T-helper 9 cell (primary cell): ENCODE measurements at regions not wholly inside any gene's neighbourhood (a gene's known extent, or its start where the extent isn't known, plus 50 kb on each side); places are given as distances from the start of the nearest gene placed in this dataset.

ENCODE experiments used
- DNase-seq: peaks from one replicate; pipeline ENCODE4 v3.0.0-alpha.2; 2020

DNA sequence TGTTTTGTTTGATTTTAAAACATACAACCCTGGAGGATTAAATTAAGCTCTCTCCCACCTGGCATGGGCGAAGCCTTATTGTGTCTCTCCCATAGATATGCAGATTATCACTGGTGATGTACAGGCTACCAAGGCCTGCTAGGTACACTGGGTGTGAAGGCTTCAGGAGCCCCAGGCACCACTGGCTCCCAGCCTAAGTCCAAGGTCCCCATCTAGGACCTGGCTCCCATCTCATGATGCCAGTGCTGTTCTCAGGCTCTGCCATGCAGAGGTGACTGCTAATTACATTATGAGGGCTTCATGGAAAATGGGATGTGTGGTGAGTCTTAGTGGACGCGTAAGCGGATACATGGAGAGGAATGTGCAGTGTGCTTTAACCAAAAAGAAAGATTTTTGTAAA, 201.2 kb upstream of the KLHL29 start:
- DNase-seq: no peak

DNA sequence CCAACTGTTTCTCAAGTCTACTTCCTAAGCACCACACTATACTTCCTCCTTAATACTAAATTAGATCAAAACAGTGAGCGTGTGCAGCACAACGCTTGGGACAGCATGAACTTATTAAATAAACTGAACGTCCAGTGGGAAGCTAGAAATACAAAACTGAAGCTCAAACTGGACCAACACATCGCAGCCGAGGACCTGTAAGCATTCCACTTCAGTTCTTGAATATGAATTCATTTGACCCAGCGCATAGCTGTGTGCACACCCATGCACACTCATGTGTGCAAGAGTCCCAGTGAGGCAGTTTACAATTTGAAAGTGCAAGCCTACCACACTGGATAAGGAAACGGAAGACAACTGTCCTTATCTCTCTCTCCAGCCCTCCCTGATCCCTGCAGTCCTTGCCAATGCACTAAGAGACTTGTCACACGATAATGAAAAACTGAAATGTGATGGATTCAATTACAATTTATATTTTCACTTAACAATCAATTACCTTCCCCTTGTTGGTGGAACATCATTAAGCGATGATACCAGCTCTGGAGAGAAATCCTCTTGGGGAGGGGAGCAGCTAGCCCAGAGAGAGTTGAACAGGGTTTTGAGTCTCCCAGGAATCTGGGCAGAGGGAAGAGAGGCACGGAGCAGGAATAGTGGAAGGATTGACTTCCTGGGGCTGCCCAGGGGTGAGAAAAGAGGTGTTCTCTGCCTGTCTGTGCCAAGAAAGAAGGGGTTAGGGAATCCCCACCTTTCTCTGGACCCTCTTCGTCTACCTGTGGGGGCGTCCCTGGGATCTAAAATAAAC, 186.5 kb upstream of the KLHL29 start:
- DNase-seq: no peak

DNA sequence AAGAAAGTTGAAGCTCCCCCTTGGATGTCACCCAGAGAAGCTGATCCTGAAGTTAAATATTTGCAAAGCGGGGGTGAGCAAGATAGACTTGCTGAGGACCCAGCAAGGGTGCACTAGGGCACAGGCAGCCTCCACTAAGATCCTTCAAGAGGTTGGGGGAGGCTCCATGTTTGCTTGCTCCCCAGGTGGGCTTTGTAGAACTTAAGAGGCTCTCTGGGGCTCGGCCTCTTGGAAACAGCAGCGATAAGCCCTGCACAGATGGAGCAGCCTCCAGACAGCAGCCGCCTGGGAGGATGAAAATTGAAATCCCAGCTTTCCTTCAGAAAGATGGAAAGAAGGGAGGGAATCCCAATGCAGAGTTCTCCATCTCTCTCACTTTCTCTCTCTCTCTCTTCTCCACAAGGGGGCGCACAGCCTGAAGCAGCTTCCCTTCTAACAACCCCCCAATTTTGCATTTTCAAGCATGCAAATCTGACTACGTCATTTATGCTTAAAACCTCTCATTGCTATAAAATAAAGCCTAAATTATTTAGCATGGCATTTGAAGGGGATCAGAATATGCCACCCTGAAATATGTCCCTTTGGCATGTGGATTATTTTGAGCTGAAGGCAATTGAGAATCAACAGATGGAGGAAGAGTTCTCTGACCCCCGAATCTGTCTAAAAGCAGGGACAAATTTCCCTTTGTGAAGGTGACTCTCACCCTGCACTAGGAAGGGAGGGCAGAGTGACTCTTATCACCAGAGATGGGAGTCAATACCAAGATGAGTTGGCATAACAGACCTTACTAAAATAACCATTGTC, 185.7 kb upstream of the KLHL29 start:
- DNase-seq: no peak

DNA sequence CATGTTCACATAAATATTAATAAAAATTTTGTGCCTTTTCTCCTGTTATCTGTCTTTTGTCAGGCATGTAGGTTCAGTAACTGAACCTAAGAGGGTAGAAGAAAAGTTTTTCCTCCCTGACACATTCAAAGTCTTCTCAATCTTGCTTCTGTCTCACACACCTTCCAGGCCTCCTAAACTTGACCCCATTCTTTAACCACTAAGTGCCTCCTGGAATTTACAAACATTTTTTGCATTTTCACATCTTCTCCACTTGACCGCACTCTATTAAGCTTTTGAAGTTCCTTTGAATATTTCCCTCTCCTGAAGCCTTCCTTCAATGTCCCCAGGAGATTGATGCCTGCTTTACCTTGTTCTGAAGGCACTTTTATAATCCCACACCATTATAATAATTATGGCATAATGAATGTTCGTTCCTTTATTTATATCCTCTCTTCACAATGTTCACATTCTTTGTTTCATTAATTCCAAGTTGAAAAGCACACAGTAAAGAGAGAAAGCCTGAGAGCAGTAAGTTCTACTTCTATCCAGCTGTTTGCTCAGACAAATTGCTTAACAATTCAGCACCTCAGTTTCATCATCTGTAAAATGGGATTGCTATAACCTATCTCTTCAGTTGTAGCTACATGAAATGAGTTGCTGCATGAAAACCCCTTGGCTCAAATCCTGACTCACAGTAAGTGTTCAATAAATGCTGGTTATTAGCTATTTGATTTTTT, 184.8 kb upstream of the KLHL29 start:
- no peak for DNase-seq

DNA sequence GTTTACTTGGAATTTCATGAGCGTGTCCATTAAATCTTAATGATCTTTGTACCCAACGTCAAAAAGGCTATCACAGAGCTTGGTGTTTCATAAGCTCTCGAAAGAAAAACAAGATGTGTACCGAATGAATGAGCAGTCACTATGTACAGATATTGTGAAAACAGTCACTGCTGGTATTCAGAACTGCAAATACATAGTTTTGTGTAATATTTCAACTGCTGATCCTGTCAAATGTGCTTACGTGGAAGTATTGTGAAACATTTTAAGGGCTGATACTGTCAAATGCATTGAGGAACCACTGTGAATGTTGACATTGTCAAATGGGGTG, 184.2 kb upstream of the KLHL29 start:
- DNase-seq: no peak

DNA sequence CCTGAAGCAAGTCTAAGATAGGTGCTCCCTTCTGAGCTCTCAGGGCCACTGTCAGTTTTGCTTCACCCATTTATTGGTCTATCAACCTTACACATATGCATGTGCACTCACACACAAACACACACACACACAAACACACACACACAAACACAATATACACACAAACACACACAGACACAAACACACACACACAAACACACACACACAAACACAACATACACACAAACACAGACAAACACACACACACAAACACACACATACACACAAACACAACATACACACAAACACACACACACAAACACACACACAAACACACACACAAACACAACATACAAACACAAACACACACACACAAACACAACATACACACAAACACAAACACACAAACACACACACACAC, 181.6 kb upstream of the KLHL29 start:
- DNase-seq: no peak

DNA sequence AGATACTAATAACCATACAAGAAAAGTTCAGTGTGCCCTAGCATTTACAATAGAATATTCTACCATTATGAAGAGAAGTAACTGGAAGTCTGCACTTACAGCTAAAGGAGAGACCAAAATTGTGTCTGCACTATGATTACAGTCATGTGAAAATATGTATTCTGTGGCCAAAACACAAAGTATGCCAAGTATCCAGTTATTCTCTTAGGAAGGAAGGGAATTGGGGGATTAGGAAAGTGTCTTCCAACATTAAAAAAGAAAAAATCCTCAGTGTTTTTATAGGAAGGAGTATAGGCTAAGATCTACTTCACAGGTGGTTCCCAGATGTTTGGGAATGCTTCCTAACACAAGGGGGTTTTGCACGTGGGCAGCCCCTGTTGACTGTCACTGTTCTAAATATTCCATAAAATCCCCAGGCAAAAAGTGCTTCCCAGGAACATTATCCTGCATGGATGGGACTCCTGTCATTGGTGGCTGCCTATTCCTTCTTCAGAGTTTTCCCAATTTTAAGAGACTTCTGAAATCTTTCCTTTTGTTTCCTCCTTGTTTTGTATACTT, 180.2 kb upstream of the KLHL29 start:
- DNase-seq: no peak

DNA sequence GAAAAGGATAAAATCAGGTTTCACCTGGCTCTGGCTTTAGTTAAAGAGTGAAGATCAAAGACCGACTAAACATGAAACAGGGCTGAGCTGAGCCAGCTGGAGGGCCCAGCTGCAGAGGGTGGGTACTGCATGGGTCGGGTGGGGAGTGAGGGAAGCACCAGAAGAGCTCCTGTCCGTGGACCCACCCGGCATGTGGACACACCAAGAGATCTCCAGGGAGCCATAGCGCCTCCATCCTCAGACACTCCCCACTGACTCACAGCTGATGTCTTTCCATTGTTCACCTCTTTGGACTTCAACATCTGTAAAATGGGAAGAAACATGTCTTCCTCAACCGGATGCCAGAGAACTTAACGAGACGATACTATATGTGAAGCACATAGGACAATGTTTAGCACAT, 178.3 kb upstream of the KLHL29 start:
- DNase-seq: no peak

DNA sequence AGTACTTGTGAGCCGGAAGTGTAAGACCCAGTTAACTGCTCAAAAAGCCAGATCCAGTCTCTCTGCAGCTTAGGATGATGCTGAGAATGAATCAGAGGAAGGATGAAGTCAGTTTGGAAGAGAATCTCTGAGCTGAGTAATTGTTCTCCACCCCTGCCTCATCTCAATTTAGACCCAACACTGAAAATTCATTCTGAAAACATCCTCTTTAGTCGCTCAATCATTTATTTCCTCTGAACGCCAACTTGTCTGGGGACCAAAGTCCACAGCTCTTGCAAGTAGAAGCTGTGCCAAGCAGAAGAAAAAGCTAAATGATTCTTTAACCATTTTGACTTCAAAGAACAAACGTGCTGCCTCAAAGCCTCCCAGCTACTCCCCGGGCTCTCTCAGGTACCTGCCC, 177.1 kb upstream of the KLHL29 start:
- no peak for DNase-seq

DNA sequence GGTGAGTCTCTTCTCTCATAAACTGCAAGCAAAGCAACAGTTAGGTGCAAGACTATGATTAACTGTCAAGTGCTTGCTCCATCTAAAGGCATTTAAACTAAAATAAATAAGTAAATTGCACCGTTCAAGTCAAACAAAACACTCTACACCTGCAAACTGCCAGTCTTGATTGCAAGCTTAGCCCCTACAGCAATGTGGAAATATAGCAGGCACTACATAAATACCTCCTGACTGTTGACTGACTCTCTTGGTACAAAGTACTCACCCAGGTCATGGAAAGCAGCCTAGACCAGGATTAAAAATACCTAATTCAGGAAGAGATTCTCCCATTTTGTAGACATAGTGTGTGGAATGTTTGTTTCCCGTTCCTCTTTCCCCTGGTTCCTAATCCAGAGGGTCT, 176.6 kb upstream of the KLHL29 start:
- no peak for DNase-seq

DNA sequence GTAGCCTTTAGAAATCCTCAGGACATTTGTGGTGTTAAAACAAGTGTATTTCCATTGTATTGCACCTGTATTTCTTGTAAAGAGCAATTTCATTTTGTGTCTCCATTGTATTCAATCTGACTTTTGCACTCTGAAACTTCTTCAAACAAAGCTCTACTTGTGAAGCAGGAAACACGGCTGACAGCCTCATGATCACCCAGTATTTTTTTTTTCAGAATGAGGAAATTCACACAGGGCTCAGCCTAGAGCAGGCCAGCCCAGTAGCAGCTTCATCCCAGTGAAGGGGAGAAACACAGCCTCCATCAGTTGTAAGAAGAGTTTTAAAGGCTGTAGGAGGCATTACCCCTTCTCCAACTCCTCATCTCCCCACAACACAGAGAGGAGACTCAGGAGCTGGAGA, 175.9 kb upstream of the KLHL29 start:
- no peak for DNase-seq

DNA sequence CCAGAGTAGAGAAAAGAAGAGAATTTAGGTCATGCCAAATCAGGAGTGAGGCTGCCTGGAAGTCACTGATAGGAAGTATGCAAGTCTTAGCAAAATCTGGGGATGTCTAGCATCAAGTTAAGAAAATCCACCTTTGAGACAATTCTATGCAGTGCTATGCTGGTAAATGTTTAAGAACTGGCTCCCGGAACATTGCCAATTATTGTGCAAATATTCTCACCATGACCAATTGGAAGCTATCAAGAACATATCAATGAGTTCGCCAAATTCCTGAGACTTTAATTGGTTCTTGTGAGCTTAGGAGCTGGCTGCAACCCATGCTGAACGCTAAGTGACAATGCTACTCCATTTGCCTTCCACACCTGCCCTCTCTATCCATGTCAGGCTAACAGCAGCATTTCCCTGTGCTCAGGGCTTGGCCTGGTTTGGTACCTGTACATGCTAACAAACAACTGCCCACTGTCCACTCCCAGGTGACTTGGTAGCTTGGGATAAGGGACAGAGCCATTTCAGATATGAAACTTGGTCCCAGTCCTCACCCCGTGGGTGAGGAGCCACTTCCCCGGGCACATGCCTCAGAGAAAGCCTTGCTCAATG, 172.9 kb upstream of the KLHL29 start:
- no peak for DNase-seq

DNA sequence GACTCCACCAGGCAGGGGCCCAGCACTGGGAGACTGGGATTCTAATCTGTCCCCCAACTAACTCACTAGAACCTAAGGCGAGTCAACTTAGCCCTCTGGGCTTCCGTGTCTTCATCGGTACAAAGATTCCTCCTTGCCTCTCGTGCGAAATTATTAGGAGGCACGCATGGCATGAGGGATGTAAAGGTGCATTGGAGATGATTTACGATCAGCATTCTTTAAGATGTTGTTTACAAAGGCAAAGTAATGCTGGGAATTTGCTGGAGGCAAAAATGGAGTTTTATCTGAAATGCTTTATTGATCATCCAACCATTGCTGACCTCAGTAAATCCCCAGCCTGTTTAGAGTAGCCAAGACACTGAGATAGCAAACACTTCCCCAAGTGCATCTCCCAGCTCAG, 171.8 kb upstream of the KLHL29 start:
- DNase-seq: no peak

DNA sequence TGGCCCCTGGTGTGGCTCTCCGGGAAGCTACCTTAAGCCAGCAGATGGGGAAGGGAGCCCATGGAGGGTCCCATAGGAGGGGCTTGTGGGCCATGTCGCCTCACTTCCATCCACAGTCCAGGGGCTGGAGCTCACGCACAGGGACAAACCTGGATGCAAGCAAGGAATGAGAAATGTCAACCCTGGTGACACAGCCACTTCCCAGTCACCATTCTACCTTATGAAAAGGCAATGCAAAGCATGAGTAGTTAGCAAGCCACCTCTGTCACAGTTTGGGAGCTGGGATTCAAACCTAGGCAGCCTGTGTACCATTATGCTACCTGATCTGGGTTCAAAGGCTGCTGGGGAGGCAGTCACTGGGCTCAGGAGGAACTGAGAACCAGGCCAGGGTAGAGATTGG, 170.0 kb upstream of the KLHL29 start:
- DNase-seq: no peak

DNA sequence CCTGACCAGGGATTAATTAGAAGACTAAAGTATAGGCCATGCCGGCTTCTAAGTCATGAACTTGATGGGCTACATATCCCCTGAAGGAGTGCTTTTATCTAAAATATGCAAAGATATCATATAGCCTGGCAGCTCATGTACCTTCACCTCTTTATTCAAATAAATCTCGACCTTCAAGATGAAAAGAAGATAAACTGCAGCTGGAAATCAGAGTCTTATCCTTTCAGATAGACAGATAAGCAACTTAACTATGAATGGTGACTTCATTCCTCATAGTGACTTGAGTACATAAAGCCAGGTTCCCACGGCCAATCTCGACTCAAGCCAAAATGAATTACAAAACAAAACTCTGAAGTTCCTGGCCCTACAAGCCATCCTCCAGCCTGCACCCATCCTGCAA, 165.3 kb upstream of the KLHL29 start:
- DNase-seq: no peak

DNA sequence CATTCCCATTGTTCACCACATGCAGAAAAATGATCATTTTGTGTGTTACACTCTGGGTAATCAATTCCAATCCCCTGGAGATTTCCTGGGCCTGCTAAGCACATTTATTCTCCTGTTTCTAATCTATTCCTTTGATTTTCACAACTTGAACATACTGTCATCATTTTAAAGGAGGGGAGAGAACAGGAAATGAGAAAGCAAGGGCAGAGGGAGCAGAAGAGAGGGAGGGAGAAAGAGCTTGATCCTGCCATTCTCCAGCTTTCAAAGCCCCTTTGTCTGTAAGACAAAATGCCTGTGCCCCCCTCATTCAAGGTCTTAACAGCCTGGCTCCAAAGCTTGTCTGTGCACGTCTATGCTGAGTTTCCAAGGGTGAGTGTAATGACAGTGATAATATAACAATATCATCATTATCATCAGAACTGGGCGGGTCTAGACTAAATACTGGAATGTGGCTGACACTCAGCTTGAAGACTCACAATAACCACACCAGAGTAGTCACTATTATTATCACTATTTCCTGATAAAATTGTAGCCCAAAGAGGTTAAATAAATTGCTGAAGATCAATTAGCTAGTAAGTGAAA, 164.4 kb upstream of the KLHL29 start:
- DNase-seq: no peak

DNA sequence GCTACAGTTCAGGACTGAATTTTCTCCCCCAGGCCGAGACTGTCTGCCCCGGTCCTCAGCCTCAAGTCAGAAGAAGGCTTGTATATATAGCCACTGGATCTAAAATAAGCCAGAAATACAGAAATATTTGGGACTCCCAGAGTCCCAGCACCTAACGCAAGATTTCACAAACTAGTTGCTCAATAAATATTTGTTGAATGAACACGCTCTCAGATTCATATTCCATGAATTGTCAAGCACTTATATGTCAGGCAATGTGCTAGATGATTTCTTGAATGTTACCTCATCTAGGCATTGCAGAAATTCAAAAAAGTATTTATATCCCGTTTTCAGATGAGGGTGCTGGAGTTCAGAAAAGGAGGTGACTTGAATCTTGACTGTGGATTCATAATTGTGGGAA, 163.7 kb upstream of the KLHL29 start:
- no peak for DNase-seq

DNA sequence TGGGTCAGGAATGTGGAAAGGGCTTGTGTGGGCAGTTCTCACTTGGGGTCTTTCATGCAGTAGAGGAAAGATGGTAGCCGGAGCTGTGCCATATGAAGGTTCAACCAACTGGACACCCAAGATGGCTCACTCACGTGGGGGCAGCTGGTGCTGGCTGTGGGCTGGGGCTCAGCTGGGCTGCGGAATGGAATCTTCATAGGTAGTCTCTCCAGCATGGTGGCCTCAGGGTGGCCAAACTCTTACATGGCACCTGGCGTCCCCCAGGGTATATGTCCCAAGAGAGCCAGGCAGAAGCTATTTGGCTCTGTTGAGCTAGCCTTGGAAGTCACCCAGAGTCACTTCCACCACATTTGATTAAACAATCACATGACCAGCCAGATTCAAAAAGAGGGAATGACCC, 163.1 kb upstream of the KLHL29 start:
- DNase-seq: no peak

DNA sequence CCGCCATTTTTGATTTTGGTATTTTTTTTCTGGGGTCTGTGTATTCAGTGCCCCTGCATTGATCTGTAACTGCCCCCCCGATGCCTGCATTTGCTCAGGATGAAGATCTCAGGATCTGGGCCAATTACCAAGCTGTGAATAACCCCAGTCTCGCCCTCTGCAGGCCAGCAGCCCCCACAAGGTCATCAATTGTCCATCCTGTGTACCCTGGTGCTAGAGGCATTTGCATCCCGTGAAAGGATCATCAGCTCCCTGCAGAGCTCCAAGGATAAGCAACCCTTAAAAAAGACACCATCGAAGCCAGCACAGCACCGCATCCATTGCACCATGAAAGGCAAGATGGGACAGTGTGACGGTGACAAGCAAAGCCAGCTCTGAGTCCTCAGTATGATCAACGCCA, 154.1 kb upstream of the KLHL29 start:
- no peak for DNase-seq

DNA sequence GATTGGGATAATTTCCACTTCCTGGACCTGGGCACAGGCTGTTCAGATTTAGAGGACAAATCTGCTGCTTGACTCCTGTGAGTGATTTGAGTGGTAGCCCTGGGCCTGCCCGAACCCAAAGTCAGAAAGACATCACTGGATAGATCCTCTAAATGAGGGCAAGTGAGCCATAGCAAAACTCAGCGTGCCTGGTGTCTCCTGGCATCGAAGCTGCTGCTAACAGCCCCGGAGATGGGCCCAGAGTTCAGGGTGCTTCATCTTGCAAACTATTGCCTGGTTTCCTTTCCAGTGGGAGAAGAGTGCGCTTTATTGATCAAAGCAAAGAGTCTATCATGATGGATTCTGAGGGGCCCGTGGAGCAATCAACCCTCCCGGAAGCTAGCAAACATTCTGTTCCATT, 153.1 kb upstream of the KLHL29 start:
- DNase-seq: no peak

DNA sequence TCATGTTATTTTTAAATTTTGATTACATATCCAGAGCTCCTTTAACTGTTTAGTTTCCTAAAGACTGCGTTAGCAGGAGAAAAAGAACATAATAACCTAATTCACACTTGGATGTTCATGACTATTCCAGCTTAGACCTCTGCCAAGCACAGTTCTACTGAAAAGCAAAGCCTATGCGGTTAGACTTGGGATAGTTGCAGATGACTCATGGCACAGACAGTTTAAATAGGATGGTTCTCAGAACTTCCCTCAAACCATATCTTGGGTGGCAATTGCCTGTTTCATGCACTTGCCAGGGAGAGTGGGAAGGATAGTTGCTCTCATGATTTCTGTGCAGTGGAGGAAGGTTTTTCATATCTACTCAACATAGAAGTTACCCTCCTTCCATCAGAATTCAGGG, 149.7 kb upstream of the KLHL29 start:
- no peak for DNase-seq

DNA sequence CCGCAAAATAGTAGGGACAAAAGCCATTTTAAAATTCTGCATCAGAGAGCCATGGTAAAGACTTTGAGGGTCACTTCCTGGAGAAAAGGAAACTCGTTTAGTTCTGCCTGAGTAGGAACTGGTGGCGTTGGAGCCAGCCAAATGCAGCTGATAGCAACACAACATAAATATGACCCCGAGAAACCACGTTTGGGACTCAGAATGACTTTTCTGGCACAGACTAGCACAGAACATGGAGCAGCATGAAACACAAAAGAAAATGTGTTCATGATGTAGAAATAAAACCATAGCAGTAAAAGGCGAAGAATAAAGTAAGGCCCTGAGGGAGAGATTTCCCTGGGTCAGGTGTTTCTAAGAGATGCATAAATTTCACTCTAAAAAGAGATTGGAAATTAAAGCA, 149.2 kb upstream of the KLHL29 start:
- DNase-seq: no peak

DNA sequence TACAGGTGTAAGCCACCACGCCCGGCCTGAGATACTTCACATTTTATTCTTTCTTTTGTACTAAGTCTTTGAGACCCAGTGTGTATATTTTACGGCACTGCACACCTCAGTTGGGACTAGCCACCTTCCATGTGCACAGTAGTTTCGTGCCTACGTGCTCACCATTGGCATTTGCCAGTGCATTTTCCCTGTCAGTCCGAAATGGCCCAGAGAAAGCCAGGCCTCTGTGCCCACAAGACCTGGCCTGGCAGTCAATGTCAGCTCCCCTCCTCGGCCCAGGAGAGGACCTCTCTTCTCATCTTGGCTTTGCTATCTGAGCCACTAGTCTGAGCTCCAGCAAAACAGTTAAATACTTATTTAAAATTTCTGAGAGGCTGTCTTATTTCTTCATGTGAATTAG, 147.8 kb upstream of the KLHL29 start:
- no peak for DNase-seq
